ENCODE measurements at regions not wholly inside any gene's neighbourhood (a gene's known extent, or its start where the extent isn't known, plus 50 kb on each side); places are given as distances from the start of the nearest gene placed in this dataset.

DNA sequence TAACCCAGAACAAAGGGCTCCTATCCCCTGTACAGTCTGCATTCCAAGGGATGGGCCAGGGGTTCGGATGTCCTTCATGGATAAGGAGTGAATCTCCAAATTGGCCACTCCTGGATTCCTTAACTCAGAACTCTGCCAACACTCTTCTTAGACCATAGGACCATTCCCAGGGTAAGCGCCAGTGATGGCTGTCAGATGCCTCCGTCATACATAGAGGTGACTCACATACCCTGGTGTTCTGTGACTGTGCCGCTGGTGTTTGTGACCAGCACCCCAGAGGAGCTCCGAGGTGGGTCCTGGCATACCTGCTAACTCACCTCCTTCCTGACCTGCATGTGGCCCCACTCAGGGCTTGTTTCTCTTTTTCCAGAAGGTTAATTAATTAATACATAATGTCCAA lies 134.7 kb downstream of the KLF13 start:
- peaks cover 36% of the 10 kb centered on the region for H3K4me1 ChIP-seq (ENCODE audit: insufficient read depth, poor library complexity, severe bottlenecking)
- no peaks in the 10 kb centered on the region for H3K36me3 ChIP-seq (ENCODE audit: low read depth)
- DNase-seq (ENCODE audit: low spot score) (peak; percentile 49), ATAC-seq (ENCODE audit: low read depth) (no peak)
- H3K9me3 ChIP-seq (ENCODE audit: severe bottlenecking) = no peaks in the 10 kb centered on the region
- no peak overlapping the region for H3K27ac ChIP-seq (ENCODE audit: poor library complexity, severe bottlenecking)
- no peak overlapping the region for H3K4me3 ChIP-seq (ENCODE audit: severe bottlenecking)
- TF ChIP-seq, protein P1, sequence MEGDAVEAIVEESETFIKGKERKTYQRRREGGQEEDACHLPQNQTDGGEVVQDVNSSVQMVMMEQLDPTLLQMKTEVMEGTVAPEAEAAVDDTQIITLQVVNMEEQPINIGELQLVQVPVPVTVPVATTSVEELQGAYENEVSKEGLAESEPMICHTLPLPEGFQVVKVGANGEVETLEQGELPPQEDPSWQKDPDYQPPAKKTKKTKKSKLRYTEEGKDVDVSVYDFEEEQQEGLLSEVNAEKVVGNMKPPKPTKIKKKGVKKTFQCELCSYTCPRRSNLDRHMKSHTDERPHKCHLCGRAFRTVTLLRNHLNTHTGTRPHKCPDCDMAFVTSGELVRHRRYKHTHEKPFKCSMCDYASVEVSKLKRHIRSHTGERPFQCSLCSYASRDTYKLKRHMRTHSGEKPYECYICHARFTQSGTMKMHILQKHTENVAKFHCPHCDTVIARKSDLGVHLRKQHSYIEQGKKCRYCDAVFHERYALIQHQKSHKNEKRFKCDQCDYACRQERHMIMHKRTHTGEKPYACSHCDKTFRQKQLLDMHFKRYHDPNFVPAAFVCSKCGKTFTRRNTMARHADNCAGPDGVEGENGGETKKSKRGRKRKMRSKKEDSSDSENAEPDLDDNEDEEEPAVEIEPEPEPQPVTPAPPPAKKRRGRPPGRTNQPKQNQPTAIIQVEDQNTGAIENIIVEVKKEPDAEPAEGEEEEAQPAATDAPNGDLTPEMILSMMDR (IDR thresholded peaks at IDR 0.05; ENCODE audit: poor library complexity, severe bottlenecking) = no peak
- H3K27me3 ChIP-seq (ENCODE audit: insufficient read depth, poor library complexity, severe bottlenecking) = no peaks in the 10 kb centered on the region

DNA sequence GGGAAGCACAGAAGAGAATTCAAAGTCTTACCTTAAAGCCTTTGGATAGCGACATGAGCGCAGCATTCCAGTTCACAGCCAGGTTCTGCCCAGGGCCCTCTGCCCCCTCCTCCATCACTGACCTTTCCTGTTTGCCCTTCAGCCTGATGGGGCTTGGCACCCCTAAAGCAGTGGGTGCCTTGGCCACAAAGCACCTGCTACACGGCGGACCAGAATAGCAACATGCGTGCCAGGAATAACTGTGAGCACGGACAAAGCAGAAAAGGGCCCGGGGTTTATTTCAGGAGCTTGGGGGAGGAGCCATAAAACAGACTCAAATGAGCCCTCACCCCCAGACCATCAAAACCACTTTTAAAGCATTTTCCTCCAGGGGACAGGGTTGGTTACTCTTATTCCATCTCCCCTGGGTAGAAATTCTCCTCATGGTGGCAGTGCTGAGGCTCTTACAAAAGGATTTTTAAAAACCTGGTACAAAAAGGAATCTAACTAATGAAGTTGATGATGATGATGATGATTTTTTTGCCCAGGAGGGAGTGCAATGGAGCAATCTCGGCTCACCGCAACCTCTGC lies 135.4 kb downstream of the KLF13 start:
- TF ChIP-seq, protein P1 (IDR thresholded peaks at IDR 0.05; ENCODE audit: poor library complexity, severe bottlenecking) = peak; percentile 45
- ATAC-seq (ENCODE audit: low read depth) = no peak
- Histone ChIP-seq H3K36me3 (ENCODE audit: low read depth) (no peaks in the 10 kb centered on the region), H3K27me3 (ENCODE audit: insufficient read depth, poor library complexity, severe bottlenecking) (no peaks in the 10 kb centered on the region), H3K9me3 (ENCODE audit: severe bottlenecking) (no peaks in the 10 kb centered on the region), H3K27ac (ENCODE audit: poor library complexity, severe bottlenecking) (no peak overlapping the region), H3K4me3 (ENCODE audit: severe bottlenecking) (no peak overlapping the region), H3K4me1 (ENCODE audit: insufficient read depth, poor library complexity, severe bottlenecking) (peaks cover 33% of the 10 kb centered on the region)
- DNase-seq (ENCODE audit: low spot score) = peak; percentile 34

DNA sequence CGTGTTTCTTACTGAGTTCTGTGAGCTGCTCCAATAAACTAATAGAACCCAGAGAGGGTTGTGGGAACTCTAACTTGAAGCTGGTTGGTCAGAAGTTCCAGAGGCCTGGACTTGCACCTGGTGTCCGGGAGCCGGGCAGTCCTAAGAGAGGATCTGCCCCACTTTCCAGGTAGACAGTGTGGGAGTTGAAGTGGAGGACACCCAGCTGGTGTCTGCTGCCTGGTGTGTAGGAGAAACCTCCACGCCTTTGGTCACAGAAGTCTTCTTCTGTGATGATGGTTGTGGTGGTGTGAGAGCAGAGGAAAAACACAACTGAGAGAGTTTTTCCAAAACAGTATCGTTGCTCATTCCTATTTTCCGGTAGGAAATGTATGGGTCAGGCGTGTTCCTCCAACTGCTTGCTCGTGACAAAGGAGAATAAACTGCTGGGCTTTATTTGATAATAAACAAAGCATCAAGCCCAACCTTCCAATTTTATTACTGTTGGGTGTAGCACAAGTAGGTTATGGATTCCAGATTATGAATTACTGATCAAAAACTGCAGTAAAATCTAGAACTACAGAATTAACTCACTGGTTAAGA lies 137.0 kb downstream of the KLF13 start:
- TF ChIP-seq, protein P1 (IDR thresholded peaks at IDR 0.05; ENCODE audit: poor library complexity, severe bottlenecking) = no peak
- Histone ChIP-seq H3K4me1 (ENCODE audit: insufficient read depth, poor library complexity, severe bottlenecking) (peaks cover 19% of the 10 kb centered on the region), H3K4me3 (ENCODE audit: severe bottlenecking) (no peak overlapping the region), H3K27me3 (ENCODE audit: insufficient read depth, poor library complexity, severe bottlenecking) (no peaks in the 10 kb centered on the region), H3K9me3 (ENCODE audit: severe bottlenecking) (no peaks in the 10 kb centered on the region), H3K36me3 (ENCODE audit: low read depth) (no peaks in the 10 kb centered on the region), H3K27ac (ENCODE audit: poor library complexity, severe bottlenecking) (no peak overlapping the region)
- ATAC-seq (ENCODE audit: low read depth) = no peak
- no peak for DNase-seq (ENCODE audit: low spot score)

DNA sequence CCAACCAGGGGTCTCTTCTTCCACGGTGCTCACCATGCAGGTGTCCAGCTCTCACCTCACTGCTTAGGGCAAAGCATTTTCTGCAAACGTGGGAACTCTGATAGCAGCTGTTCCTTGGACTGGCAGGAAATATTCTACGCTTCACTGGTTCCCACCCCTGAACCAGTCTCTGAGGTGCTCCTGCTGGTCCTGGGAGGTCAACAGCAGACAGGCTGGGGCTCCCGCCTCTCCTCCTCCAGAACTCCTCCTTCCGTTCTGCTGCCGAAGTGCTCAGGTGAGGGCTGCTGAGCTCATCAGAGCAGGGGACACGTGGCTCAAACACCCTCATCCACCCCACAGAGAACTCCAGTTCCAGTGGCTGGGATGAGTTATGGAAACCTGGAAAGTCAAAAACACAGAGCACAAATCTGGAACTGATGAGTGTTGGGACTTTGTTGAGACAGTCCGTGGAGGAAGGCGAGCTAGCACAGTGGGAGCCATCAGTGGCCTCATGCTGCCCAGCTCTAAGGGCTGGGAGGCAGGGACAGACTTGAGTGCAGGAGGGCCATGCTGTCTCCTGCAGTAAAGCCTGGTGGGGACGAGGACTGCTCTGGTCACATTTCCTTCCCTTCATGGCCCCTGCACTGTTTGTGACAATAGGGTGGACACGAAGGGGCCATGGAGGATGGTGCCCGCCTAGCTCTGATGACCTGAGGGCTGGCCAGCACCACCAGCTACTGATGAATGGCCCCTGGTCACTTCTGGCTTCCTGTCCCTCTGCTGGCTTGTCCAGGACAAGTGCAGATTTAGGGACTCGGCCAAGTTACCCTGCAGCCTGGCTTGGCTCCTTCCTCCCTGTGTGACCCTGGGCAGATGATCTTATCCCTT lies 137.8 kb downstream of the KLF13 start:
- Histone ChIP-seq H3K4me3 (ENCODE audit: severe bottlenecking) (no peak overlapping the region), H3K4me1 (ENCODE audit: insufficient read depth, poor library complexity, severe bottlenecking) (peaks cover 11% of the 10 kb centered on the region), H3K36me3 (ENCODE audit: low read depth) (no peaks in the 10 kb centered on the region), H3K9me3 (ENCODE audit: severe bottlenecking) (no peaks in the 10 kb centered on the region), H3K27me3 (ENCODE audit: insufficient read depth, poor library complexity, severe bottlenecking) (no peaks in the 10 kb centered on the region), H3K27ac (ENCODE audit: poor library complexity, severe bottlenecking) (peak overlapping the region; percentile 66)
- no peak for ATAC-seq (ENCODE audit: low read depth)
- TF ChIP-seq, protein P1 (IDR thresholded peaks at IDR 0.05; ENCODE audit: poor library complexity, severe bottlenecking) = no peak
- peak; percentile 56 for DNase-seq (ENCODE audit: low spot score)
